Heart left ventricle (tissue), 16 donors: ENCODE measurements at regions not wholly inside any gene's neighbourhood (a gene's known extent, or its start where the extent isn't known, plus 50 kb on each side); places are given as distances from the start of the nearest gene placed in this dataset.
"Not testable (repeated sequence)": the region's sequence is repeated elsewhere in the genome, so short reads cannot be mapped to it uniquely, and the experiment has no call there.

ENCODE experiments used
- ATAC-seq, 4 donors: fragments of 200-7000 bp; cut with Tn5 transposase; one replicate each; pipeline ENCODE4 v1.9.1; 2020 to 2022; ENCODE audit warnings: moderate library complexity in 4 of 4, mild to moderate bottlenecking in 3 of 4, moderate number of reproducible peaks in 1 of 4
- DNase-seq, 5 donors: peaks; one replicate each; pipeline ENCODE4 v3.0.0-alpha.2; 2020
- H3K27ac ChIP-seq, 12 donors: fragments of 200-600 bp; sonication (generic) in 4 of 12; one replicate each; pipeline versions ENCODE4 v1.5.0 to v1.8.0; 2016 to 2022; ENCODE audit warnings: mild to moderate bottlenecking in 2 of 12
- H3K27me3 ChIP-seq, 9 donors: fragments of 200-600 bp; sonication (generic) in 2 of 9; one replicate each; pipeline versions ENCODE4 v1.5.1 to v1.8.0; 2016 to 2022; ENCODE audit warnings: mild to moderate bottlenecking in 3 of 9
- H3K36me3 ChIP-seq, 9 donors: fragments of 200-600 bp; sonication (generic) in 2 of 9; one replicate each; pipeline versions ENCODE4 v1.5.0 to v1.8.0; 2018 to 2022; ENCODE audit warnings: mild to moderate bottlenecking in 2 of 9
- H3K4me1 ChIP-seq, 12 donors: fragments of 200-600 bp; sonication (generic) in 4 of 12; one replicate each; pipeline versions ENCODE4 v1.5.0 to v1.8.0; 2016 to 2022; ENCODE audit warnings: mild to moderate bottlenecking in 3 of 12
- H3K4me3 ChIP-seq, 12 donors: fragments of 200-600 bp; sonication (generic) in 4 of 12; one replicate each; pipeline versions ENCODE4 v1.5.0 to v1.8.0; 2017 to 2022; ENCODE audit warnings: mild to moderate bottlenecking in 9 of 12, moderate library complexity in 4 of 12
- H3K9me3 ChIP-seq, 12 donors: fragments of 200-600 bp; sonication (generic) in 4 of 12; one replicate each; pipeline versions ENCODE4 v1.5.0 to v1.8.0; 2016 to 2022; ENCODE audit warnings: mild to moderate bottlenecking in 1 of 12
- CTCF ChIP-seq, 12 donors: fragments of 200-600 bp; sonication (generic) in 4 of 12; IDR thresholded peaks; one replicate each; pipeline versions ENCODE4 v1.5.0 to v1.8.0; 2018 to 2022; ENCODE audit warnings: antibody characterized with exemption in 12 of 12, mild to moderate bottlenecking in 5 of 12
- POLR2A ChIP-seq, 2 donors: fragments of 450-650 bp; IDR thresholded peaks; one replicate each; pipeline ENCODE4 v1.6.1; 2017; ENCODE audit warnings: antibody characterized with exemption in 2 of 2, mild to moderate bottlenecking in 2 of 2, moderate library complexity in 2 of 2
- WGBS, 4 donors: extraction: QIAGEN DNeasy Blood & Tissue Kit in 2 of 4; methylation state at CpG; one replicate each; pipeline versions ENCODE4 v1.1.5 to v1.1.7; 2013 to 2018; 5-methylcytosine and 5-hydroxymethylcytosine counted together
- intact Hi-C, 10 donors: fragments of 100-400 bp; cut with DNase I; formaldehyde crosslinking; loops; one replicate each; pipeline versions ENCODE4 v1.11.1 to v1.14.2; 2022
- donor health status: ischemic (EF 13 %, LVEDD 7.1; RV severe dilation, severe dysfunction).
- donor health status: healthy with polysubstance abuse.
- donor health status: DM: no; HTN: yes; CAD: no.
- donor health status: DM: no; HTN: no; CAD: no.
- donor health status: ischemic (EF 25% LVEDD 6.9; RV normal size, moderate dysfunction).
- donor health status: ischemic (EF 25% LVEDD 5.7; RV mildly dilated, moderate dysfunction).
- donor health status: healthy.
- donor health status: DM: yes; HTN: yes; CAD: no.
- donor health status: ischemic (EF 35%, LVEDD 5.7; RV mildly dilated, moderate dysfunction).
- donor health status: nonischemic (EF 11% LVEDD 7.7; RV severe dilation, severe dysfunction).
- donor health status: DM: yes; HTN: yes; CAD: no.
- donor health status: PGD.
- donor health status: ischemic (EF 29% LVEDD 5.4; RV normal size, mild dysfunction).
- donor health status: nonischemic (EF 23%, LVEDD 6.1; RV moderate dilation, normal function).

DNA sequence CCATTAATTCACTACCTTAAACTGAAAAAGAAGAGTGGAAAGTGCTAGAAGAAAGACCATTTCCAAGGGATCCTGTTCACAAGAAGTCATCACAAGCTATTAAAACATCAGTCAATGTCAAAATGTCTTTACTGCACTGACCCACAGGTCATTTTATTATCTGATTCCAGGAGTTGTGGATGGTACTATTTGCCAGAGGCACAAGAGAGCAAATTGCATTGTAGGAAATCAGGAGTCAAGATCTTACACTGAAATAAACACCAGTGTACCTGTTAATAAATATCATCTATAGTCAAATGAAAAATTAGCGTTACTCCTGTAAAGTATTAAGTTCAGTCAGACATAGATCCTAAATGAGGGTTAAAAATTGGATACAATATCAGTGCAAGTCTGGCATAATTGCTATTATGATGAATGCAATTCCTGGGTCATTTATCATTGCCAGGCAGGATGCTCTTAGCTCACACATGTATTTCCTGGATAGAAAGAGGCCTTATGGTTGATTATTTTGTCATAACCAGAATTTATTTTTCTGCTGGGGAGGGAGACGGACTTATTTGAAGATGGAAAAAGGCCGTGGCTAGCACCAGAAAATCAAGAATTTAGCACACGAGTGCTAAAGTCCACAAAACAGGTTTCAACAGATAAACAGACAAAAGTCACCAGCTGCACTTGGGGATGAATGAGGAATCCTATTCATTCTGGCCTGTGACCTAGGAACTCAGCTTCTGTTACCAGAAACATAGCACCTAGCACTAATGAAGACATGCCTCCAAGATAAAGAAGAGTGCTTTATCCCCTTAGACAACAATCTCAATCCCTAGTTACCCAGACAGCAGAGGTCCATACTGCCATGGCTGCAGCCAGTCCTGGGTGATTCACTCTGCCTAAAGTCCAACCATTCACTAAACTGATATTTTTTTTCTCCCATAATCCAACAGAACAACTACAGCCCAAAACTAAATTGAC lies 683.1 kb upstream of the POM121L12 start:
- 64 to 68% (median 65%) methylated on average over 4 of the region's 4 CpGs for WGBS, 4 donors
- intact Hi-C loops, result no loop called here
- H3K9me3 ChIP-seq, result no peaks in the 10 kb centered on the region
- DNase-seq, result no peak
- no peak for TF ChIP-seq POLR2A (IDR thresholded peaks at IDR 0.05)
- no peak for TF ChIP-seq CTCF (IDR thresholded peaks at IDR 0.05)
- no peaks in the 10 kb centered on the region for H3K36me3 ChIP-seq
- H3K4me1 ChIP-seq, result no peaks in the 10 kb centered on the region
- no peak overlapping the region for H3K4me3 ChIP-seq
- no peak overlapping the region for H3K27ac ChIP-seq
- no peak for ATAC-seq
- no peaks in the 10 kb centered on the region for H3K27me3 ChIP-seq

- H3K27me3 ChIP-seq, result no peaks in the 10 kb centered on the region
- WGBS, 4 donors, result 74 to 82% (median 80%) methylated on average over 2 of the region's 2 CpGs
- H3K4me3 ChIP-seq, result no peak overlapping the region
- DNase-seq, result no peak
- ATAC-seq, result no peak
- no peak for TF ChIP-seq CTCF (IDR thresholded peaks at IDR 0.05)
- no peak for TF ChIP-seq POLR2A (IDR thresholded peaks at IDR 0.05)
- no peaks in the 10 kb centered on the region for H3K36me3 ChIP-seq
- intact Hi-C loops, result no loop called here
- no peaks in the 10 kb centered on the region for H3K4me1 ChIP-seq
- H3K9me3 ChIP-seq, result peaks cover 0 to 6% (median 0%) of the 10 kb centered on the region in 12 donors
- no peak overlapping the region for H3K27ac ChIP-seq
These were observed 691.4 kb upstream of the POM121L12 start for GRCh38 chr7:52344015-52344414.

DNA sequence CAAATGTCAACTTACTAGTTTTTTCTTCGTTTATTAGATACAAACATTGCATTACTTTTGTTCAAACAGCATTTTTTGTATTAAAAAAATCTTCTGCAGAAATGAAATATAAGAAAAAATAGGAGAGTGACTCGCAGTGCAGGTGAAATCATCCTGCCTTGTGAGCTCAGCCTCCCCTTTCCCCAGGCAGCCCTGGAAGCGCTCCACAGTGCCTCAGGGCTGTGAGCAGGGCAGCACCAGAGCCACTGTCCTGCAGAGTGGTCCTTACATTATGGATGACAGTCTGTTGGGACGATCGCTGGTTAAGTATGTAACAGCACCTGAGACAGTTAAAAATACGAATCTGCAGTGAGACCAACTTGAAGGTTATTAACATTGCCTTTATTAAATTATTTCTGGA lies 695.4 kb upstream of the POM121L12 start:
- Histone ChIP-seq H3K27me3 (no peaks in the 10 kb centered on the region), H3K4me3 (no peak overlapping the region), H3K36me3 (no peaks in the 10 kb centered on the region), H3K27ac (no peak overlapping the region), H3K9me3 (peaks cover 0 to 9% (median 0%) of the 10 kb centered on the region in 12 donors), H3K4me1 (no peaks in the 10 kb centered on the region)
- intact Hi-C loops, result no loop called here
- ATAC-seq, result no peak
- WGBS, 4 donors, result 62 to 72% (median 68%) methylated on average over 6 of the region's 6 CpGs
- TF ChIP-seq CTCF (IDR thresholded peaks at IDR 0.05) (no peak), POLR2A (IDR thresholded peaks at IDR 0.05) (no peak)
- no peak for DNase-seq

GRCh38 chr7:52328328-52328727 lies 707.1 kb upstream of the POM121L12 start:
- intact Hi-C loops, DNase-seq, H3K27ac ChIP-seq, ATAC-seq, H3K36me3 ChIP-seq, H3K4me1 ChIP-seq, H3K9me3 ChIP-seq, H3K4me3 ChIP-seq, H3K27me3 ChIP-seq: not testable (repeated sequence)
- WGBS, 4 donors, result 79 to 85% (median 81%) methylated on average over 5 to 7 of the region's 7 CpGs
